GM11168 (cell line): ENCODE measurements at regions not wholly inside any gene's neighbourhood (a gene's known extent, or its start where the extent isn't known, plus 50 kb on each side); places are given as distances from the start of the nearest gene placed in this dataset.

Experiments used
- in situ Hi-C: fragments of 300-500 bp; cut with MboI; formaldehyde crosslinking; loops from one replicate; pipeline ENCODE4 v1.12.0; 2022; ENCODE audit warnings: low sequenced_read_pairs; ENCODE audit not compliant: unreplicated experiment

GRCh38 chr4:181860157-181860556 lies 383.0 kb upstream of the TENM3 start:
- in situ Hi-C loops = no loop called here

GRCh38 chr4:181860668-181861067 lies 382.5 kb upstream of the TENM3 start:
- in situ Hi-C loops = no loop called here

DNA sequence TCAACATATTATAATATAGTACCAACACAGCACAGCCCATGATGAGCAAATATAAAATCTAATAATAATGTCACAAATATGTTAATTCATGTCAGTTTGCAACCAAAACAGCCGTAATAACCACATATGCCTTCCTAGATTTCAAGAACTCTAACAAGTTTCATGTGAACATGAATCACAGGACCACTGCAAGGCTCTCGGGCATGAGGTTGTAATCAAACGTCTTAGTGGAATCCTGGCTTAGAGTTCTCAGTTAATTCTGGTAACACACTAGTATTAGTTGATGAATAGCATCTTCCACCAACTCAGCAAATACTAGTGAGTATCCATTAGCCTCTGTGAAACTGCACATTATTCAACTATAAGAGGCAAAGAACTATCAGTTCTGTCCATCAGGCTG lies 379.3 kb upstream of the TENM3 start:
- in situ Hi-C loops = no loop called here

DNA sequence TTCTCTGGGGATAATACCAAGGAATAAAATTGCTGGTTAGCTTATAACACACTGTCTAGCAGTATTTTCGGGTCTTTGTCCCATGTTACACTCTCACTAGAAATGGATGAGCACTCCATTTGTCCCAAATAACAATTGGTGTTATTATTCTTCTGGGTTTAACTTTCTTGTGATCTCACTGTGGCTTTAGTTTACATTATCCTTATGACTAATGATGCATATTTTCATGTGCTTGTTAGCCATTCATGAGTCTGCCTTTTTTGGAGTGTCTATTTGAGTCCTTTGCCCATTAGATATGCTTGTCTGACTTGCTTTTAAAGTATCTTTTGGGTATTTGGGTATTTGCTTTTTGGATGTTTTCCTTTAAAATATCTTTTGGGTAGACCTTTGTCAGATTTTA lies 372.9 kb upstream of the TENM3 start:
- in situ Hi-C loops = no loop called here

GRCh38 chr4:181874602-181875001 lies 368.6 kb upstream of the TENM3 start:
- in situ Hi-C loops = no loop called here

- in situ Hi-C loops = no loop called here
These were observed 365.8 kb upstream of the TENM3 start for GRCh38 chr4:181877329-181877848.

- in situ Hi-C loops = no loop called here
These were observed 353.2 kb upstream of the TENM3 start for GRCh38 chr4:181890031-181890430.

DNA sequence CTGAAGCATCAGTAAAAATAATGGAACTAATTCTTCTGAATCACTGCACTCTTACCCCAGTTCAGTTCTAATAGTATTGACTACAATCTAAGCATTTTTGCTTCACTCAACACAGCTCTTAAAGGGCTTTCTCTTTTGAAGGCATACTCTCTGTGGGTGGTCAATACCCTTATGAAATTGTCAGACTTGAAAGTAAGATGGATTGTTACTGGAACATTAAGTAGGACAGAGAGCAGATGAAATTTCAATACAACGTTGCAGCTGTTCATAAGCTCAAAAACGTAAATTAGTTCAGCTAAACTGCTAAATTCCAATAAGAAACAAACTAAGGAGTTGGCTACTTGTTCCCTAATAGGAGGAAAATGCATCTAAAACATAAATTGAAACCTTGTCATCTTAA lies 352.3 kb upstream of the TENM3 start:
- in situ Hi-C loops = no loop called here

DNA sequence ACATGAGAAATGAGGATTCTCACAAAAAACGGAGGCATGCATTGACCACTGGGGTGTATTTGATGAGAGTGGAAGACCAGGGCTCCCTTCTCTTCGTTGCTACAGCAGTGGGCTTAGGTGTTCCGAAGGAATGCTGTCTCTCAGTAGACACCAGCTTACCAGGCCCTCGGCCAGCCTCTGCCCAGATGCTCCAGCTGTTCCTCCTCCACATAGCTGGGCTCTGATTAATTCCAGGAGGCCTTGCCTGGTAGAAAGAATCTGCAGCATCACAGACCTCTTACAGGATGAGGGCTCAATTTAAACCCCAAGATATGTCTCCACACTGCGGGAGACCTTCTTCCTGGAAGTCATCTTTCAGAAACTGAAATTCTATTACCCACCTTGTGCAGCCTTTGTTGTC lies 346.6 kb upstream of the TENM3 start:
- in situ Hi-C loops = no loop called here

GRCh38 chr4:181897935-181898334 lies 345.3 kb upstream of the TENM3 start:
- in situ Hi-C loops = no loop called here

- in situ Hi-C loops = loop anchor here (10.0 kb wide), 1 partner anchor 378 kb away; no protein-coding TSS in a partner anchor
These were observed 340.8 kb upstream of the TENM3 start for GRCh38 chr4:181902404-181902803.

DNA sequence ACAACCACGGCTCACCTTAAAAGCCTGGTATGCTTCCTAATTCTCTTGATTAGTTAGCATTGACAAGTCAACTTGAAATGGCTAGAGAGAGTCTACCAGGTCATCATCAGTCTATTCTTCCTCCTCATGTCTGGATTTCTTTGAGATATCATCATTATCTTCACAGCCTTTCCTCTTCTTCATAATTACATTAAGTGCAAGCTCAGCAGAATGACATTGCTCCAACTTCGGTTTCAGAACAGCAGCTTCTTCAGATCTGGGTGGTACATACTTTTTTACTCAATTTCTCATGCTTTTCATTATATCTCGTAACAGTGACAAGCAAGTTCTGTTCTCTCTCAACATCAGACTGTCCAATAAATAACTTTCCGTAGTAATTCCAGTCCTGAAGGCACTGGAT lies 337.5 kb upstream of the TENM3 start:
- in situ Hi-C loops = loop anchor here (10.0 kb wide), 1 partner anchor 381 kb away; no protein-coding TSS in a partner anchor

DNA sequence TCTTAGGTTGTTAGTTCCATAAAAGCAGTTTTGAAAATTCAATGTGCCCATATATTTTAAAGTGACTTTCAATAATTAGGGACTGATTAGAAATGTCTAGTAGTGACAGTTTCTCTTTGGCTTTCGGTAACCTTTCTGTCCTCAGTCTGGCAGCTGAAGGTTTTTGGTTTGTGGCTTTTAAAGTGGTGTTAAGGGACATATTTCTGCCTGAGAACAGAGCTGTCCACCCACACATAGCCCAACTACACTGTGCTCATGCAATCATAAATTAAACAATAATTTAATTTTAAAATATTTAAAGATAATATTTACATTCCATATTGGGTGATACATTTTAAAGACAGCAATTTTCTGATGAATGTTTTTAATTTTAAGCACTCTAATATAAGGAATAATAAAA lies 335.0 kb upstream of the TENM3 start:
- in situ Hi-C loops = loop anchor here (10.0 kb wide), 1 partner anchor 383 kb away; no protein-coding TSS in a partner anchor

DNA sequence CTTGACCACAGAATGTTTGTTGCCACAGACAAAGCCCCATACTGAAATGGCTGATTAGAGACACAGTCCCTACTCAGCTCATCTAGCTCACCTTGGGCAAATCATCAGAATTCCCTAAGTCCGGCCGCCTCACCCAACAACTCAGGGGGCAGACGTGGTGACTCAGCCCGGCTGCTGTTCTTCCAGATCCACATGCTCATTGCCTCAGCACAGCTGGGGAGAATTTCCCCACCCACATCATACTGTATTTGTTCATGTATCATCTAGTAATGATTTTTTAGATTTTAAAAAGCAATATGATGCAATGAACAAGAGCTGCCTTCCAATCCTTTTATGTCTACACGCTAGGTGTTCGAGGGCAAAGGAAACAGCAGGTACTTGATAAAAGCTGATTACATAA lies 333.8 kb upstream of the TENM3 start:
- in situ Hi-C loops = loop anchor here (10.0 kb wide), 1 partner anchor 385 kb away; no protein-coding TSS in a partner anchor

GRCh38 chr4:181911420-181911819 lies 331.8 kb upstream of the TENM3 start:
- in situ Hi-C loops = no loop called here

- in situ Hi-C loops = no loop called here
These were observed 309.7 kb upstream of the TENM3 start for GRCh38 chr4:181933471-181933870.

DNA sequence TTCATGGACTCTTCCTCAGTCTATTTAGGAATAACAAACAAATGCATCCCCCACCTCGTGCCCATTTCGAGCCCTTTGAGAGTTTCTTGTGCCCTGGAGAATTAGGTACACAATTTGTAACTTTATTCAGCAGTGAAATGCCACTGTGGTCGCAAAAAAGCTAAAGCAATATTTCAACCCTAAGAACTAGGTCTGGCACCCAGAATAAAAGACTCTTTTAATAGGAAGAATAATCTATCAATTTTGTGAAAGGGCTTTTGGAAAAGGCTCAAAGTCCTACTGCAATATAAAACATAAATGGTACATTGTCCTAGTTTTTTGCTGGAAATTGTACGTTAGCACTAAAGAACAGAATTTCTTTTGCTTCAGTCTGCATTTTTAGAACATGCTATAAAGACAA lies 304.6 kb upstream of the TENM3 start:
- in situ Hi-C loops = no loop called here

GRCh38 chr4:181939199-181939945 lies 303.8 kb upstream of the TENM3 start:
- in situ Hi-C loops = no loop called here

DNA sequence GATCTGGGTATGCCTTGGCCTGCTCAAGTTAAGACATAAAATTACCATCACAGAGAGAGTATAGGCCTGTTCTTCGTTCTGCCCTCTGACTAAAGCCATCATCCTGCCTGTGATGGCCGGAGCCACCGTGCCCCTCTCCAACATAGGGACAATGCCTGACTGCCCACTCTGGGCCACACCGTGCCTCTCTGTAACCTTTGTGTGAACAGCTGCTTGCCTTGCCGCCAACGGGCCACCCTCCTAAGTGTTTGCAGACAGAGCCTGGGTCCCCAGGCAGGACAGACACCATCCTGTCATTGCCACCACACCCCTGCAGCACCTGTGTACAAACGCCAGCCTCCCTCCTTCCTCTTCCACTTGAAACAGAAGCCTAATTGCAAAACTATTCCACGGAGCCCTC lies 298.7 kb upstream of the TENM3 start:
- in situ Hi-C loops = no loop called here

DNA sequence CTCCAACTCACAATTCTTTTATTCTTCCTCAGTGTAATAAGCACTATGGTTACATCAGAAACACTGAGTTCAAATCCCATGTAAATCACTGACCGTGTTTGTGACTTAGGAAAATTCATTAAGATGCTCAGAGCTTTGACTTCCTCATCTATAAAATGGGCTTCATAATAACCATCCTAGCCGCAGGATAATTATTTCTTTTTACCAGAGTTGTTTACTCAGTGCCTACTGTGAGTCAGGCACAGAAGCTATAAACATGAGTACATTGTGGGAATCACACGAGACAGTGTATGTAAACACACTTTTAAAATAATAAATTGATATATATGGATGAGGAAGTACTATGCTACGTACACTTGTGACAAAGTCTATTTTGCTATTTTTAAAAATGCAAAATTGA lies 296.3 kb upstream of the TENM3 start:
- in situ Hi-C loops = no loop called here

DNA sequence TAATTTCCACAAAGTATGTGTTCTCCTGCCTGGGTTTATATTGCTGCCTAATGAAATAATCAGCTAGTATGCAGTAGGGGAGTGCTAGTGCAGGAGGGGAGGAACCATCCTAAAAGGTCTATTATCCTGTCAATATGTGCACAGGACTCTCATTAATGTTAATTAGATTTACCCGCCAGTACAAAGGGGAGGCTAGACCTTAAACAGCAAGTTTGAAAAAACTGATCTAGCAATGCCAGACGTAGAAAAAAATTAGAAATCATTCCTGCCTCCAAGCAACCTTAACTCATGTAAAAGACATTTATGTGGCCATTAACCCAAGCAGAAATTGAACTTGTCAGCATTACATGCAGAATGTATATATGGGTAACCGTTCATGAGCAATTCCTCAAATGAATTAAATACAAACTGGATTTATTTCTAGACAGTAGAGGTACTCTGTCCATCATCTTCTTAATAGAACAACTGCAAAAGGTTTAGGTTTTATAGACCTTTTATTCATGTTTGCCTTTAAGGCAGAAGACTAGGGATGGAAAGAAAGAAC lies 294.3 kb upstream of the TENM3 start:
- in situ Hi-C loops = no loop called here
